ENCODE measurements at regions not wholly inside any gene's neighbourhood (a gene's known extent, or its start where the extent isn't known, plus 50 kb on each side); places are given as distances from the start of the nearest gene placed in this dataset.

DNA sequence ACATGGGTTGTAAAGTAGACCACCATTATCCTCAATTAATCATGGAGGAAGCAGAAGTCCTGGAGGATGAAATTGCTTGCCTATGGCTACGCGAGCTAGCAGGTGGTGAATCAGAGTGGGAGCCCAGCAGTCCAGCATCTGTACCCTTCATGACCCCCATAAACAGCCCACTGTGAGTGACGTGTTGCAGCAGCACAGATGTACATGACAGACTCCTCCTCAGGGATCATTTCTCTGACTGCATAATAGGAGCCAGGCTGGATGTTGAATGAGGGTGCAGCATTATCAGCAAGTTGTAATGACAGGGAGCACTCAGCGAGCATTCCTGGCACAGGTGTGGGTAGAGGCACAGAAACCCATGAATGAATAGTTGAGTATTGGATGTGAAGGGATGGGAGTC is 339.3 kb downstream of the MYCN start:
- H3K4me1 ChIP-seq (ENCODE audit: insufficient read depth, poor library complexity, severe bottlenecking) = no peaks in the 10 kb centered on the region

DNA sequence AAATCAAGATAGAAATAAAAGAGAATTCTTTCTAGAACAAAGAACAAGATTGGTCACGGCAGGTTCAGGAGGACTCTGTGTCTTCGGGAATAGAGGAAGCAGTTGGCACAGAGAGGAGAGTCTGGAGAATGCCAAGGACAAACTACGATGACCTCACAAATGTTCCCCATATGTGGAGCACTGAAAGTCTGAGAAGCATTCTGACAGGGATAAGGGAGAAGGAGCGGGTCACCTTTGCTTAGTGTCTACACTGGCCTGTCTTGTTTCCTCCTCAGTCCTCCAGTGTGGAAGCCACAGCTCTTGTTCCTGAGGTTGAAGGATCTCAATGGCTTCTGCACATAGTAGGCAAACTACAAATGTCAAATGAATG is 338.8 kb downstream of the MYCN start:
- Histone ChIP-seq H3K9me3 (ENCODE audit: severe bottlenecking) (no peaks in the 10 kb centered on the region), H3K36me3 (ENCODE audit: low read depth) (no peaks in the 10 kb centered on the region), H3K4me3 (ENCODE audit: severe bottlenecking) (no peak overlapping the region), H3K27ac (ENCODE audit: poor library complexity, severe bottlenecking) (no peak overlapping the region), H3K4me1 (ENCODE audit: insufficient read depth, poor library complexity, severe bottlenecking) (no peaks in the 10 kb centered on the region), H3K27me3 (ENCODE audit: insufficient read depth, poor library complexity, severe bottlenecking) (no peaks in the 10 kb centered on the region)
- TF ChIP-seq, protein P1, sequence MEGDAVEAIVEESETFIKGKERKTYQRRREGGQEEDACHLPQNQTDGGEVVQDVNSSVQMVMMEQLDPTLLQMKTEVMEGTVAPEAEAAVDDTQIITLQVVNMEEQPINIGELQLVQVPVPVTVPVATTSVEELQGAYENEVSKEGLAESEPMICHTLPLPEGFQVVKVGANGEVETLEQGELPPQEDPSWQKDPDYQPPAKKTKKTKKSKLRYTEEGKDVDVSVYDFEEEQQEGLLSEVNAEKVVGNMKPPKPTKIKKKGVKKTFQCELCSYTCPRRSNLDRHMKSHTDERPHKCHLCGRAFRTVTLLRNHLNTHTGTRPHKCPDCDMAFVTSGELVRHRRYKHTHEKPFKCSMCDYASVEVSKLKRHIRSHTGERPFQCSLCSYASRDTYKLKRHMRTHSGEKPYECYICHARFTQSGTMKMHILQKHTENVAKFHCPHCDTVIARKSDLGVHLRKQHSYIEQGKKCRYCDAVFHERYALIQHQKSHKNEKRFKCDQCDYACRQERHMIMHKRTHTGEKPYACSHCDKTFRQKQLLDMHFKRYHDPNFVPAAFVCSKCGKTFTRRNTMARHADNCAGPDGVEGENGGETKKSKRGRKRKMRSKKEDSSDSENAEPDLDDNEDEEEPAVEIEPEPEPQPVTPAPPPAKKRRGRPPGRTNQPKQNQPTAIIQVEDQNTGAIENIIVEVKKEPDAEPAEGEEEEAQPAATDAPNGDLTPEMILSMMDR (IDR thresholded peaks at IDR 0.05; ENCODE audit: poor library complexity, severe bottlenecking) = no peak
- no peak for ATAC-seq (ENCODE audit: low read depth)
- DNase-seq (ENCODE audit: low spot score) = no peak

More for the DNA sequence above, 339.3 kb downstream of the MYCN start:
- Histone ChIP-seq H3K4me3 (ENCODE audit: severe bottlenecking) (no peak overlapping the region), H3K9me3 (ENCODE audit: severe bottlenecking) (no peaks in the 10 kb centered on the region), H3K27me3 (ENCODE audit: insufficient read depth, poor library complexity, severe bottlenecking) (no peaks in the 10 kb centered on the region), H3K27ac (ENCODE audit: poor library complexity, severe bottlenecking) (no peak overlapping the region), H3K36me3 (ENCODE audit: low read depth) (no peaks in the 10 kb centered on the region)
- DNase-seq (ENCODE audit: low spot score) (no peak), ATAC-seq (ENCODE audit: low read depth) (no peak)
- TF ChIP-seq, protein P1 (IDR thresholded peaks at IDR 0.05; ENCODE audit: poor library complexity, severe bottlenecking) = no peak

DNA sequence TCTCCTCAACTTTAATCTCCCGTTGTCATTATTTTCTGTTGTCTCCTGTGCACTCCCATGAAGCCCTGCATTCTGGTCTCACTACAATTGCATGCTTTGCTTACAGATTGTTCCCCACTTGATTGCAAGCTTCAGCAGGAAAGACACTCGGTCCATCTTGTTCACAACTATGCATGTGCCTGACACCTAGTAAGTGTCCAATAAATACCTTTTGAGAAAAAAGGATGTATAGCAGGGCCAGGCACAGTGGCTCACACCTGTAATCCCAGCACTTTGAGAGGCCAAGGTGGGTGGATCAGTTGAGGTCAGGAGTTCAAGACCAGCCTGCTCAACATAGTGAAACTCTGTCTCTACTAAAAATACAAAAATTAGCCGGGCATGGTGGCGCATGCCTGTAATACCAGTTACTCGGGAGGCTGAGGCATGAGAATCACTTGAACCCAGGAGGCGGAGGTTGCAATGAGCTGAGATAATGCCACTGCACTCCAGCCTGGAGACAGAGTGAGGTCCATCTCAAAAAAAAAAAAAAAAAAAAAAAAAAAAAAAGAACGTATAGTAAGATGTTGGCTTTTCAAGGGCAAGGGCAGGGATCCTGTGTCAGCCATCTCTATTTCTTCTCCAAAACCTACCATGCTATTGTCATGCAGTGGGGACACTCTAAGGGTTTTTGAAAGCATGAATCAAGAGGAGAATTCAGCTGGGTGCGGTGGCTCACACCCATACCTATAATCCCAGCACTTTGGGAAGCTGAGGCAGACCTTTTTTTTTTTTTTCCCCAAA is 338.3 kb downstream of the MYCN start:
- H3K27me3 ChIP-seq (ENCODE audit: insufficient read depth, poor library complexity, severe bottlenecking) = no peaks in the 10 kb centered on the region
- no peaks in the 10 kb centered on the region for H3K36me3 ChIP-seq (ENCODE audit: low read depth)
- TF ChIP-seq, protein P1 (IDR thresholded peaks at IDR 0.05; ENCODE audit: poor library complexity, severe bottlenecking) = no peak
- no peaks in the 10 kb centered on the region for H3K9me3 ChIP-seq (ENCODE audit: severe bottlenecking)
- ATAC-seq (ENCODE audit: low read depth) = no peak
- no peaks in the 10 kb centered on the region for H3K4me1 ChIP-seq (ENCODE audit: insufficient read depth, poor library complexity, severe bottlenecking)
- no peak overlapping the region for H3K4me3 ChIP-seq (ENCODE audit: severe bottlenecking)
- H3K27ac ChIP-seq (ENCODE audit: poor library complexity, severe bottlenecking) = no peak overlapping the region
- DNase-seq (ENCODE audit: low spot score) = no peak

DNA sequence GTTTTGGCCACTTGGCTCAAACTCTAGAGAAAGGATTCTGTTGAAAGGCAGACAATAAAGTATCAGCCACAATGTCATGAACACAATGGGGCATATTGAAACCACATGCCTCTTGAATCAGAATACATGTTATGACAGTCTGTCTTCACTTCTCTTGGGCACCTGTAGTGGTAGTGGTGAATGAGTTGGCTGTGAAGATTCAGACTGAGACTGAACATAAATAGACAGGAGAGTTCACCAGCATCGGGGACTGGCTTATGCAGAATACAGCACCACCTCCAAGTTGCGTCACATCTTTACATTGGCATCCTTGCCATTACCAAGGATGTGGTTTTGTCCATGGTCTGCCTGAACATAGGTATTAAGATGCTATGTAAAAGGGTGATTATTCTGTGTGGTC is 336.8 kb downstream of the MYCN start:
- H3K27ac ChIP-seq (ENCODE audit: poor library complexity, severe bottlenecking) = no peak overlapping the region
- no peaks in the 10 kb centered on the region for H3K36me3 ChIP-seq (ENCODE audit: low read depth)
- H3K4me3 ChIP-seq (ENCODE audit: severe bottlenecking) = no peak overlapping the region
- H3K9me3 ChIP-seq (ENCODE audit: severe bottlenecking) = no peaks in the 10 kb centered on the region
- H3K27me3 ChIP-seq (ENCODE audit: insufficient read depth, poor library complexity, severe bottlenecking) = no peaks in the 10 kb centered on the region
- DNase-seq (ENCODE audit: low spot score) = no peak
- TF ChIP-seq, protein P1 (IDR thresholded peaks at IDR 0.05; ENCODE audit: poor library complexity, severe bottlenecking) = no peak
- no peak; the same call in 2 of the 3 replicates for ATAC-seq (ENCODE audit: low read depth)
- H3K4me1 ChIP-seq (ENCODE audit: insufficient read depth, poor library complexity, severe bottlenecking) = no peaks in the 10 kb centered on the region

DNA sequence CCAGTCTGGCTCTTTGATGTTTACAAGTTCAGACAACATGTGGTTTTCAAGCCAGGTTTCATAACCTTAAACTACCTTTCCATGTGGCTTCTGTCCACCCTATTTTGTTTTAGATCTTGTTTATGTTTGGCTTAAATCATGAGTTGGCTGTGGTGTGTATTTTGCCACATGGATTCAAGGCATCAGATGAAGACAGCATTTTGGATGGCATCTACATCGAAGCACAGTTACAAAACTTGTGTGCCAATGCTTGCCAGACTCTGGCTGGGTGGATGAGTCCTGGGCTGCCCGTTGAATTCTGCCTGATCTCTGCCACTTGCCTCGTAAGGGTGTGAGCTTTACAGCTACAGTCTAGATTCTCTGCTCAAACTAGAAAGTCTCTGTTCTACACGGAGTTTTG is 335.3 kb downstream of the MYCN start:
- TF ChIP-seq, protein P1 (IDR thresholded peaks at IDR 0.05; ENCODE audit: poor library complexity, severe bottlenecking) = no peak
- ATAC-seq (ENCODE audit: low read depth) = no peak

More for the DNA sequence above, 335.3 kb downstream of the MYCN start:
- H3K4me1 ChIP-seq (ENCODE audit: insufficient read depth, poor library complexity, severe bottlenecking) = no peaks in the 10 kb centered on the region
- H3K4me3 ChIP-seq (ENCODE audit: severe bottlenecking) = no peak overlapping the region
- no peak overlapping the region for H3K27ac ChIP-seq (ENCODE audit: poor library complexity, severe bottlenecking)
- H3K9me3 ChIP-seq (ENCODE audit: severe bottlenecking) = no peaks in the 10 kb centered on the region
- H3K27me3 ChIP-seq (ENCODE audit: insufficient read depth, poor library complexity, severe bottlenecking) = no peaks in the 10 kb centered on the region
- no peak for DNase-seq (ENCODE audit: low spot score)
- no peaks in the 10 kb centered on the region for H3K36me3 ChIP-seq (ENCODE audit: low read depth)

Measured in RWPE2 (cell line).